ENCODE measurements at regions not wholly inside any gene's neighbourhood (a gene's known extent, or its start where the extent isn't known, plus 50 kb on each side); places are given as distances from the start of the nearest gene placed in this dataset.

GRCh38 chr2:118584062-118584749 is 263.2 kb downstream of the EN1 start:
- TF ChIP-seq CTCF (IDR thresholded peaks at IDR 0.05; ENCODE audit: insufficient read depth, low read length, severe bottlenecking): no peak
- no peaks in the 10 kb centered on the region for H3K36me3 ChIP-seq (ENCODE audit: control insufficient read depth, insufficient read depth, low read length)
- FAIRE-seq: no peak

DNA sequence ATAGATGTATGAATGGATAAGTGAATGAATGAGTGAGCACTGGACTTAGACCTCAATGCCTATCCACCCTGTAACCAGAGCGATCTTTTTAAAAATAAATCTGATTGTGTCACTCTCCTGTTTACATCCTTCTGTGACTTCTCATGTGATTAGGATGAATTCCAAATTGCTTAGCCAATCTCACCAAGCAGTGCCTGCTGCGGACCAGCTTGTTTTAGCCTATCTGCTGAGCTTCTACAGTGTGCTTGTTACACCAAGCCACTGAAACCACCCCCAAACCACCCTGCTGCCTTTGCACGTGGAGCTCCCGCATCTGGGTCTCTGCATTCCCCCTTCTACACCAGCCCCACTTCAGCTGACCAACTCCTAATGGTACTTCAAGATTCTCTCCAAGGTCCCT is 265.4 kb downstream of the EN1 start:
- no peak overlapping the region for H3K4me3 ChIP-seq (ENCODE audit: low read depth, low read length)
- H3K27me3 ChIP-seq (ENCODE audit: control insufficient read depth, insufficient read depth, low read length): no peaks in the 10 kb centered on the region
- no peak for TF ChIP-seq CTCF (IDR thresholded peaks at IDR 0.05; ENCODE audit: insufficient read depth, low read length, severe bottlenecking)
- FAIRE-seq (peak; percentile 60), DNase-seq (ENCODE audit: low read depth) (no peak)
- H3K36me3 ChIP-seq (ENCODE audit: control insufficient read depth, insufficient read depth, low read length): no peaks in the 10 kb centered on the region

More at GRCh38 chr2:118584062-118584749, 263.2 kb downstream of the EN1 start:
- Histone ChIP-seq H3K4me3 (ENCODE audit: low read depth, low read length) (no peak overlapping the region), H3K27me3 (ENCODE audit: control insufficient read depth, insufficient read depth, low read length) (no peaks in the 10 kb centered on the region)
- no peak for DNase-seq (ENCODE audit: low read depth)

- no peaks in the 10 kb centered on the region for H3K27me3 ChIP-seq (ENCODE audit: control insufficient read depth, insufficient read depth, low read length)
- H3K36me3 ChIP-seq (ENCODE audit: control insufficient read depth, insufficient read depth, low read length): no peaks in the 10 kb centered on the region
- no peak for TF ChIP-seq CTCF (IDR thresholded peaks at IDR 0.05; ENCODE audit: insufficient read depth, low read length, severe bottlenecking)
- DNase-seq (ENCODE audit: low read depth) (peak; percentile 81), FAIRE-seq (peak; percentile 60)
- no peak overlapping the region for H3K4me3 ChIP-seq (ENCODE audit: low read depth, low read length)
Measured at GRCh38 chr2:118580651-118581050, 266.8 kb downstream of the EN1 start.

- H3K27me3 ChIP-seq (ENCODE audit: control insufficient read depth, insufficient read depth, low read length): no peaks in the 10 kb centered on the region
- no peaks in the 10 kb centered on the region for H3K36me3 ChIP-seq (ENCODE audit: control insufficient read depth, insufficient read depth, low read length)
- FAIRE-seq (peak; percentile 32), DNase-seq (ENCODE audit: low read depth) (no peak)
- H3K4me3 ChIP-seq (ENCODE audit: low read depth, low read length): no peak overlapping the region
- no peak for TF ChIP-seq CTCF (IDR thresholded peaks at IDR 0.05; ENCODE audit: insufficient read depth, low read length, severe bottlenecking)
Measured at GRCh38 chr2:118580107-118580506, 267.3 kb downstream of the EN1 start.

GRCh38 chr2:118577202-118577601 is 270.2 kb downstream of the EN1 start:
- Histone ChIP-seq H3K27me3 (ENCODE audit: control insufficient read depth, insufficient read depth, low read length) (no peaks in the 10 kb centered on the region), H3K4me3 (ENCODE audit: low read depth, low read length) (no peak overlapping the region), H3K36me3 (ENCODE audit: control insufficient read depth, insufficient read depth, low read length) (no peaks in the 10 kb centered on the region)
- no peak for TF ChIP-seq CTCF (IDR thresholded peaks at IDR 0.05; ENCODE audit: insufficient read depth, low read length, severe bottlenecking)
- no peak for DNase-seq (ENCODE audit: low read depth)
- FAIRE-seq: no peak

Data from bronchial epithelial cell (primary cell).